Skin epidermis (tissue), 12 donors: ENCODE measurements at regions not wholly inside any gene's neighbourhood (a gene's known extent, or its start where the extent isn't known, plus 50 kb on each side); places are given as distances from the start of the nearest gene placed in this dataset.
"Not testable (repeated sequence)": the region's sequence is repeated elsewhere in the genome, so short reads cannot be mapped to it uniquely, and the experiment has no call there.

Experiments used
- H3K27ac ChIP-seq, 21 experiments: fragments of 200-600 bp; sonication (generic) in 11 of 21; one replicate each; pipeline ENCODE4 v1.5.0; 2020; ENCODE audit warnings: mild to moderate bottlenecking in 3 of 21, inconsistent platforms in 2 of 21, moderate library complexity in 2 of 21
- H3K4me3 ChIP-seq, 7 experiments: fragments of 200-600 bp; sonication (generic) in 2 of 7; one replicate each; pipeline ENCODE4 v1.5.0; 2020; ENCODE audit warnings: inconsistent platforms in 2 of 7, mild to moderate bottlenecking in 2 of 7, moderate library complexity in 1 of 7

DNA sequence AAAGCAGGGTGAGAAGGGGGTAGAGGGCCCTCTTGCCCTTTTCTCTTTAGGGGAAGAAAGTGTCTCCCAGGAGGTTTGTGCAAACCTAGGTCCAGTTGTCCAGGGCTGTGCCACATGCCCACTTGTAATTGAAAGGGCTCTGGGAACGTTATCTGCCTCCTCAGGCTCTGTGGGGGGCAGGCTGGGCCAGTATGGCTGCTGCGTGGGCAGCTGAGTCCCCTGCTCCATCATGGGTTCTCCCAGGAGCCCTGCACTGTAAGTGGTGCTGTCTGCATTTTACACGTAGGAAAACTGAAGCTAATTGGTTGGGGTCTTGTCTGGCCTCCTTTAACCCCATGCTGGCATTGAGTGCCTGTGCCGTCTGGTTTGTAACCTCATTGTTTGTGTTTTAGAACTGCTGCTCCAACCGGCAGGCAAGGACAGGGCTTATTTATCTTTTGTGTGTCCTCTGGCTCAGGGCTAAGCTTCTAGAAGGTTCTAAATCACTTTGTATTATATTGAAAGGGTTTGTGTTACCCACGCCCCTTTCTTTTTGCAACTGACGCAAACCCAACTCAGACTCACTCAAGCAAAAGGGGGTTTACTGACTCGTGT, 117.7 kb upstream of the CIBAR2 start:
- H3K27ac ChIP-seq = no peak overlapping the region
- H3K4me3 ChIP-seq = no peak overlapping the region

DNA sequence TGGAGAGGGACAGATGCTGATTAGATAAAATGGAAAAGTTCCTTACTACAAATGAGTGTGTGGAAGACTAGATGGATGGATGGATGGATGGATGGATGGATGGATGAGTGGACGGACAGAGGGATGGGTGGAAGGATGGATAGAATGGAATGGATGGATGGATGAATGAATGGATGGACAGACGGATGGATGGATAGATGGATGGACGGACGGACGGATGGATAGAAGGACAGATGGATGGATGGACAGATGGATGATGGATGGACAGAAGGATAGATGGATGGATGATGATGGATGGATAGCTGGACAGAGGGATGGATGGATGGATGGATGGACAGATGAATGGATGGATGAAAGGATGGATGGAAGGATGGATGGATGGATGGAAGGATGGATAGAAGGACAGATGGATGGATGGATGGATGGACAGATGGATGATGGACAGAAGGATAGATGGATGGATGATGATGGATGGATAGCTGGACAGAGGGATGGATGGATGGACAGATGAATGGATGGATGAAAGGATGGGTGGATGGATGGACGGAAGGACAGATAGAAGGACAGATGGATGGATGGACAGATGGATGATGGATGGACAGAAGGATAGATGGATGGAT, 118.6 kb upstream of the CIBAR2 start:
- H3K4me3 ChIP-seq, H3K27ac ChIP-seq: not testable (repeated sequence)

DNA sequence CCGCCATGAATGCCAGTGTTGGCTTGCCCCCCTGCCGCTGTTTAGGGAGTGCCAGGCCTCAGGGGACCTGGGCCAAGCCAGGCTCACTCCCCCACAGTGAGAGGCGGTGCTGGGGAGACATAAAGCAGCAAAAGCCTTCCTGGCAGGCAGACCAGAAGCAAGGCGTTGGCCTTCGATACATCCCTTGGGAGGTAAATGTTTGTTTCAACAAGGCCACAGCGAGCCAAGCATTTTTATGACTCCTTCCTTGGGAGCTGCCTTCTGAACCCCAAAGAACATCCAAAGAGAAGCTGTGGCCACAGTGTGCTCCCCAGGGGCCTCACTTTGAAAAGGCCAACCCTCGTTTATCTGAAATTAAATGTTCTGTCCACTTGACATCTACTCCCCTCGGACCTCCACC, 119.7 kb upstream of the CIBAR2 start:
- peak overlapping the region in 5 of 21 experiments; percentile 8 to 61 (median 9) for H3K27ac ChIP-seq
- no peak overlapping the region for H3K4me3 ChIP-seq

DNA sequence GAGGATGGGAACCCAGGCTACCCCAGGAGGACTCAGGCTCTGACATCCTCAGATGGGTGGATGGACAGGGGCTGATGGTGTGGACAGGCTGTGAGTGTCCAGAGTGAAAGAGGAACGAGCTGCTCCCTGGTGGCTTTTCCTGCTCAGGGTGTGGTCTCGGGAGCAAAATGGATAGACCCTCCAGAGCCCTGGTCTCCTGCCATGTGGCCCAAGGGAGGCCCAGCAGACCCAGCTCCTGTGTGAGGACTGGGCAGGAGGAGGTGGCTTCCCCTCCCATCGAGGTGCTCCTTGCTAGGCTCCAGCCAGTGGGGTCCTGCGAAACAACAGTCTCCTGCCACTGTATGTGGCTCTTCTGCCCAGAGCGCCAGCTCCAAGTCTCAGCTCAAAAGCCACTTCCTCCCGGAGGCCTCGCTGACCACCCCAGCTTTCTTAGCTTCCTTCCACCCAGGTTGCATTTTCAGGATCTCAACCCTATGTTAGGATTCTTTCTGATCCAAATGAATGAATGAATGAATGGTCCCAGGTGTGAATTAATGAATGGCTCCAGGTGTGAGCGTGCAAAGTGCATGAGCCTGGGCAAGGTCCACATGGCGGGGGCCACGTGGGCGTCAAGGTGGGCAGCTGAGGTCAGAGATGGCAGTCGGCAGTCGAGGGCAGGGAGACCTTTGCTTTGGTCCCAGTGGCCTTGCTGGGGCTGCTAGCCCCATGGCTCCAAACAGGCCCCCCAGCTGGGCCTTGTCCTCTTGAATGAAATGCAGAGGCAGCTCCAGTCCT, 120.3 kb upstream of the CIBAR2 start:
- Histone ChIP-seq H3K27ac (peak overlapping the region in 3 of 21 experiments; percentile 8 to 39 (median 8)), H3K4me3 (no peak overlapping the region)

DNA sequence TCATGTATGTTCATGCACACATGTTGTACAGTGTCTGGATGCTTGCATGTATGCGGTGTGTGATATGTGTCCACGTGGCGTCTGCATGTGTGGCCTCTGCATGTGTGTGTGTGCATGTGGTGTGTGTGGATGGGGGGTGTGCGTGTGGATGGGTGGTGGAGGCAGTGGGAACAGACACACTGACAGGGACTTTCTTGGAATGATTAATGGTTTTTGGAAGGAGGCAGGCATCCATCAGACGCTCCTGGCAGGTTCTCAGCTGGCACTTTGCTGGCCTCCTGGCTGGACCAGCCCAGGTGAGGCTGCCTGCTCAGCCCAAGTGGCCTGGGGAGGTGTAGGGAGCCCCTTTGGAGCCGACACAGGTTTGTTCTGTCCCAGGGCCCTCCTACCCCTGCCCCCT, 121.2 kb upstream of the CIBAR2 start:
- no peak overlapping the region for H3K27ac ChIP-seq

DNA sequence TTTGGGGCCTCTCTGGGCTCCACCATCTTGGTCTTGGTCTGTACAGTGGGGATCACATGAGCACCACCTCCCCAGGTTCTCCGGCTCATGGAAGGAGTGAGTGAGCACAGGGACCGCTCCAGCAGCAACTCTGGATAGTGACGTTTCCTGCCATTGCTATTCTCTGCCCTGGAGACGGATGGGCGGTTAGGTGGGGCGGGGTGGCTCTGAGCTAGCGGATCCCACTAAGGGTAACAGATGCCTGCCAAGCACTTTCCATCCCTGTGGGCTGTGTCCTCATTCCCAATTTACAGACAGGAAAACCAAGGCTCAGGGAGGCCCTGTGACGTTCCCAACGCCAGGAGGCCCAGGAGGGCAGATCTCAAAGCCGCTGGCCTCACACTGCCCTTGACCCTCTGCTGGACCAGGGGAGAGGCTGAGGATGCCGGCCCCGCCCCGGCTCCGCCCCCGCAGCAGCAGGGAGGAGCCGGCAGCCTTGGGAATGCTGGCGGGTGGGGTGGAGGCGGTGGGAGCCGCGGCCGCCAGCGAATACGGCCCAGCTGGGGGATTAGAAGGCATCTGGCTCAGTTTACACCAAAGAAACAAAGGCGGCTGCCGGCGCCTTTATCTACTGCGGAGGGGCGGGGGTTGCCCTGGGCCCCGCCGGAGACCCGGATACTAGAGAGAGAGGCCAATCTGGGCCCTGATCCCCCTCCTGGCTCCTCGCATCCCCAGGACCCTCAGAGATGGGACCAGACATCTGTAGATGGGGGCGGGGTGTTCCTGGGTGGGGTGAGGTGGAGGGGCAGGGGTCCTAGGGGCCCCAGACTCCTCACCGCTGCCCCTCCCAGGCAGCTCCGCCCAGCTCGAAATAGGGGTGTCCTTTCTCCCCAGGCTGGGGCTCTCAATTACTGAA, 122.3 kb upstream of the CIBAR2 start:
- peak overlapping the region in 15 of 21 experiments; percentile 26 to 79 (median 51) for H3K27ac ChIP-seq
- peak overlapping the region in 4 of 7 experiments; percentile 16 to 44 (median 26) for H3K4me3 ChIP-seq

More for the DNA sequence above, 121.2 kb upstream of the CIBAR2 start:
- no peak overlapping the region for H3K4me3 ChIP-seq

DNA sequence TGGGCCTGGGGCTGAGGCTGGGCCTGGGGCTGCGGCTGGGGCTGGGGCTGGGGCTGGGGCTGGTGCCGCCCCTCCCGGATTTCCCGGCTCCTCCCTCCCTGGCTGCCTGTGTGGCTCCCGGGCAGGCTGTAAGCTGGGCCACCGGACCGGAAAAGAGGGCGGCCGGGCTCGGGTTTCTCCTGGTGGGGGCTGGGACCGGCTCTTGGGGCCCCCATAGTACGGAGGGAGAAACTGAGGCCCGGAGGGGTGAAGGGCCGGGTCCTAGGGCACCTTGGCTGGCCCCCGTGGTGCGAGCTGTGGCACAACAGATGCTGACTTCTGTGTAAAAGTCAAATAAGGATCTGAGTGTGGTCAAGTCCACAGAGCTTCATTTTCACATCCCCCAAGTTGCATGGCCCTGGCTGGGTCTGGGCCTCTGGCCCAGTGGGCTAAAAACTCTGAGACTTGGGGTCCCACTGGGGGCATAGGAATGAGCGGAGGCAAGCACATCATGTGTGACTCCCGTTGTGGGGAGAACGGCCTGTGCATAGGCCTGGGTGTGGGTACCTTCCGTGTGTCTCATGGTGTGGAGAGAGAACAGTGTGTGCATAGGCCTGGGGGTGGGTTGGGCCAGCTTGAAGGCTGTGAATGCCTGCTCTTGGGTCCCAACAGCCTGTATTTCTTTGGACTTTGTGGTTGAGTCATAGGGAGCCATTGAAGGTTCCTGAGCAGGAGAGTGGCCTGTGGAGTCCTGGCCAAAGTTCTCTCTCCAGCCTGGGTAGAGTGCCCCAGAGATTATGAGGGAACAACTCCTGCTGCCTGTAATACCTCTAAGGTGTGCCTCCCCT, 123.9 kb upstream of the CIBAR2 start:
- Histone ChIP-seq H3K4me3 (peak overlapping the region; percentile 13 to 44 (median 26)), H3K27ac (peak overlapping the region in 9 of 21 experiments; percentile 7 to 67 (median 44))

DNA sequence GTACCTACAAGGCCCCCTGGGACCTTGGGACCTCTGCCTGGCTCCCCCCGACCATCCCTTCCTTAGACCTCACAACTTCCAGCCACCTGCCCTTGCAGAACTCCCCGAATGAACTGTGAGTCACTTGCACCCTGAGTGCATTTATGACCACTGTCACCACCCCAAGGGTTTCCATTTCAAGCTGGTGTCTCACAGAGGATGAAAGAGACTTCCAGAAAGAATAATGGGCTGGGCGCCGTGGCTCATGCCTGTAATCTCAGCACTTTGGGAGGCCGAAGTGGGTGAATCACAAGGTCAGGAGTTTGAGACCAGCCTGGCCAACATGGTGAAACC, 124.5 kb upstream of the CIBAR2 start:
- Histone ChIP-seq H3K27ac (no peak overlapping the region), H3K4me3 (no peak overlapping the region)

DNA sequence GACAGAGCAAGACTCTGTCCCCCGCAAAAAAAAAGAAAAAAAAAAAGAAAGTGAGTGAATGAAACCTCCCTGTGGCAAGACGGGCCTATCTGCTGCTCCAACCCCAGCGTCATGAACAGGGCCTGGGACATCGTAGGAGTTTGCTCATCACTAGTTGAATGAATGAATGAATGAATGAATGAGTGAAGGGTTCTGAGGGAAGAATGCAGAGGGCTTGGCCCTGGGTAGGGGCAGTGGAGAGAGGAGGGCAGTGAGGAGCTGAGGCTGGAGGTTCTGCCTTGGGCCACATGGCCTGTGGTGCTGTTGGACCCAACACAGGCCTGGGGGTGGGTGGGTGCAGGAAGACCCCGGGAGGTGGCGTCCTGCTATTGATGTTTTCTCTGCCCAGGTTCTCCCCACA, 125.5 kb upstream of the CIBAR2 start:
- Histone ChIP-seq H3K4me3 (no peak overlapping the region), H3K27ac (no peak overlapping the region)

DNA sequence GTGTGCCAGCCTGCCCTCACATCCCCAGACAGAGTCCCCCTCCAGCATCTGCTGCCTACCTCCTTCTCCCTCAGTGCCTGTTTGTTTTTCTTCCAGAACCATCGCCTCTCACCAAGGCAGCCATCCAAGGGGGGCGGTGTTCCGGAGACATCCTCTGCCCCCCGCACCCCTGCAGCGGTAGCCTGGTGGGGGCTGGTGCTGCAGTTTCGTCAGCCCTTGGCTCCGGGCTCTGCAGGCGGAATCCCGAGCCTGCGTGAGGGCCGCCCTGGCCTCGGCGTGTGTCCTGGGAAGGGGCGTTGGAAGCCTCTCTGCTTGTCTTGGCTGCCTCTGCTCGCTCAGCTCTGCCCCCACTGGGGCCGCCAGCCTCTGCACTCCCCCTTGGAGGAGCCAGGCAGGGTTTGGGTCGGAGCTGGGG, 126.0 kb upstream of the CIBAR2 start:
- Histone ChIP-seq H3K27ac (peak overlapping the region in 1 of 21 experiments; percentile 6), H3K4me3 (no peak overlapping the region)

DNA sequence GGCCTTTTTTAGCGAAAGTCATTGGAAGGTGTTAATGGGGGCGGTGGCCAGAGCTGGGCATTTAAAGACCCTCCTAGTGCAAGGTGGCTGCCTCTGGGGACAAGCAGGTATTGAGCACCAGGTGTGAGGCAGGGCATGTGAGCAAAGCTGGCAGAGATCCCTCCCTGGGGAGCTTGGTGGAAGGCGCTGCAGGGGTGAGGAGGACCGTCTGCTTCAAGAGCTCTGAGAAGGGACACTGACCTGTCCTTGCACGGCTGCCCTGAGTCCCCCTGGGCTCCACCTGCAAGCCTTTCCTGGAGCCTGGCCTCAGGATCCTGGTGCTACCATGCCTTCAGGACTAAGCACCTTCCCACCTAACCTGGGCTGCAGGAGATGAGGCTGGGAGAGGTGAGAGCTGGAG, 127.0 kb upstream of the CIBAR2 start:
- Histone ChIP-seq H3K27ac (no peak overlapping the region), H3K4me3 (no peak overlapping the region)

DNA sequence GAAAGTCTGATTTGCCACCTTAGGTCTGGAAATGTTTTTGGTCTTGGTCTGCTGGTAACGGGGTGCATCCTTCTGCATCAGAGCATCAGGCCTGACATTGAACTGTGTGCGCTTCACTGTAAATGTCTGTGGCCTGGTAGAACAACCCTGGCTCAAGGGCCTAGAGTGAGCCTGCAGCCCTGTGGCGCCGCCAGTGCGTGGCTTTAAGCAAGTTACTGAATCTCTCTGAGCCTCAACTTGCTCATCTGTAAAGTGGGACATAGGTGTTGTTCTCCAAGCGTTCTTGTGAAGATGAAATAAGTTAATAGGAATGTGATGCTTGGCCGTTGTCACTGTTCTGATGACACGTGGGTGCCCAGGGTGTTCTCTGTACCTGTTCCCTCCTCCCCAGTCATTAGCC, 127.6 kb upstream of the CIBAR2 start:
- Histone ChIP-seq H3K4me3 (no peak overlapping the region), H3K27ac (no peak overlapping the region)

DNA sequence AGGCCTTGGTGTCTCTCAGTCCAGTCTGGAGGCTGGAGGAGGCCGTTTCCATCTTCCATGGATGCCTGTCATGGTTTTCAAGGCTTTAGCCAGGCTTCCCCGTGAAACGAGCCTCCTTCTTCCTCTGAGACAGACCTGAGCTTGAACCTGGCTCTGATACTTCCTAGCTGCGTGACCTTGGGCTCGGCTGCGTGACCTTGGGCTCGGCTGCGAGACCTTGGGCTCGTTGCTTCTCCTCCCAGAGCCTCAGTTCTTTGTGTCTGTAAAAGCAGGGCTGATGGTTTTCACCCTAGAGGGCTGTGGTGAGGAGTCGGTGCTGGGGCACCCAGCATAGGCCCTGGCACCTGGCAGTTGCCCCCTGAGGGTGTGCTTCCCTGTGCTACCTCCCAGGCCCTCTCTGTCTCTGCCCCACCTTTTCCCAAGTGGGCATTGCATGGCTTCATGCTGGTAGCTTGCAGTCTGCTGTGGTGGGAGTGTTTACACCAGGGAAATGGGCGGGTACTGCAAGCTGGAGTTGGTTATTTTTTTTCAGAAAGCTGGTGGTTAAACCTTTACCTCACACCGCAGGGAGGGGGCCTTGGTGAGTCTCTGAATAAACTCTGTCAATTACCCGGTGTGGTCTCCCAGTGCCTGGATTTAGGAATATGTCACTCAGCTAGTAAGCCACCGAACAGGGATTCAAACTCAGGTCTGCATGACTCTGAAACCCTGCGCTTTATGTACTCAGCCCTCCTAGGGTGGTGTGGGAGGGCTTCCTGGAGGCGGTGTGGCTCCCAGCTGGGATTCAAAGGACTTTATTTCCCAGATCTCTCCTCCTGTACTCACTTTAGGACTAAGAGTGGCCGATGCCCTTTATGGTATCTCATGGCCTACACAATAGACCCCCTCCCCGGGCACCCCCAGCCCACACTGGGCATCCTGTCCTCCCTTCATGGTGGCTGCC, 129.0 kb upstream of the CIBAR2 start:
- Histone ChIP-seq H3K27ac (no peak overlapping the region), H3K4me3 (no peak overlapping the region)

DNA sequence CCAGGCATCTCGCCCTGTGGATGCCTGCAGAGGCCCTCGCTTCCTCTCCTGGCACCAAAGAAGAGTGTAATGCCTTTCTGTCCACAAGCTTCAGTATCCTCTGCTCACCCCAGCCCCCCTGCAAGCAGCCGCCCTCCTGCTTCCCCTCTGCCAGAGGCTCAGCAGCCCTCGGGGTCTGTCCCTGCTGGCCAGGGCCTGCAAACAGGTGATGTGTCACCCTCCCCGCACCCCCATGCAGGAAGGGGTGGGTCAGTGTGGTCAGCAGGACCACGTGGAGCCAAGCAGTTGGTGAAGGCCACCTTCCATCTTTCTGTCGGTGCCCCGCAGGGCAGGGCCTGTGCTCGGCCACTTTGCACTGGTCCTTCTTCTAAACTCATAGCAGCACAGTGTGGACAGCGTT, 129.9 kb upstream of the CIBAR2 start:
- Histone ChIP-seq H3K27ac (no peak overlapping the region), H3K4me3 (no peak overlapping the region)

DNA sequence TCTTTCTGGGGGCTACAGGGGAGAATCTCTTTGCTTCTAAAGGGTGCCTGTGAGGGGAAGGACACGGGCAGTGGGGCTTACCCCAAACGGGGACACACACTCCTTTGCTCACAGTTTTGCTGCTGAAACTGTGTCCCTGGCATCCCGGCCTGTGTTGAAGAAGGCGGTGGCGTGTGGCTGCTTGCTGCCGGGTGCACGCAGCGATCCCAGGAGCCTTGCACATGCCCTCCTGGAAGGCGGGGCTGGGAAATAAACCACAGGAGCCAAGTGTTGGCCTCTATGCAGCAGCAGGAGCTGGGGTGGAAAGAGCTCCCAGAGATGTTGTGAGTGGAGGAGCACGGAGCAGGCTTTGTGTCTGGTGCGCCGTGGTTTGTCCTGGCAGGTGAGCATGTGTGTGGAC, 131.0 kb upstream of the CIBAR2 start:
- no peak overlapping the region for H3K4me3 ChIP-seq
- no peak overlapping the region for H3K27ac ChIP-seq

DNA sequence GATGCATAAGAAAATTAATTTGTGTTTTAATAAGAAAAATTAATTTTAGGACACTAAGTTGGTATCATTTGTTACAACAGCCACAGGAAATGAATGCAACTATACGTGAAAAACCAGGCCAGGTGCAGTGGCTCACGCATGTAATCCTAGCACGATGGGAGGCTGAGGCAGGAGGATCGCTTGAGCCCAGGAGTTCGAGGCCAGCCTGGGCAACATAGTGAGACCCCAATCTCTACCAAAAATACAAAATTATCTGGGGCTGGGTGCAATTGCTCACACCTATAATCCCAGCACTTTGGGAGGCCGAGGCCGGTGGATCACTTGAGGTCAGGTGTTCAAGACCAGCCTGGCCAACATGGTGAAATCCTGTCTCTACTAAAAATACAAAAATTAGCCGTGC, 132.2 kb upstream of the CIBAR2 start:
- H3K27ac ChIP-seq, H3K4me3 ChIP-seq: not testable (repeated sequence)

DNA sequence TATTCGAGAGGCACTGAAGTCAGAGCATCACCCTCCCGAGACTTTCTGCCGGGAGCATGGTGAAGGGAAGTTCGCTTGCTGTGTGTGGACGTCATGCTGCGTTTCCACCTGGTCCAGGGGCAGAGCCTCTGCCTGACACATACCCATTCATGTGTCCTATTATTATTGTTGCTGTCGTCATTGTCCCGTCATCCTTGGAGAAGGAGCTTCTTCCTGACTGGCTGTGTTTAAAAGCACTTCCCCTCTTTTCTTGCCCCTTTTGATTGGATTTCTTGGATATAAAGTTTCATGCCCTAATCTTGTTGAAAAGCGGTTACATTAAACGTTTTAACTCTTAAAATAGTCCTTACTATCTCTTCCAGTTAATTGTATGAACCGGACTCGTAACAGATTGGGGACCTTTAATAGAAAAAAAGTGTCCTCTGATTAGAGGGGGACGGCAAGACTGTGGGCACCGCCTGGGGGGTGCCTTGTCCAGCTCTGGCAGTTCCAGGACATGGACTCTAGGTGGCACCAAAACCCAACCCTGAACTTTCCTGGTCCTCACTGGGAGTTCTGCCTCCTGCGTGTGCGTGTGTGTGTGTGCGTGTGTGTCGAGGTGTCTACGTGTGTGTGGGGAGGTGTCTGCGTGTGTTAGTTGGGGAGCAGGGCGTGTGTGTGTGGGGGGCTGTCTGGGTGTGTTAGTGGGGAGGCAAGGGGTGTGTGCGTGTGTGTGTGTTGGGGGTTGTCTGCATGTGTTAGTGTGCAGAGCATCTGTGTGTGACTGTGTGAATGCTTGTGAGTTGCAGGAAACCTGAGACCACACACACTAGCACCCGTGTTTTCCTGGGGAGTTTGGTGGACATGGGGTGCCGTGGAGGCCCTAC, 133.3 kb upstream of the CIBAR2 start:
- Histone ChIP-seq H3K4me3 (no peak overlapping the region), H3K27ac (no peak overlapping the region)
